ENCODE measurements at regions not wholly inside any gene's neighbourhood (a gene's known extent, or its start where the extent isn't known, plus 50 kb on each side); places are given as distances from the start of the nearest gene placed in this dataset.

GRCh38 chr4:101599620-101600019 lies 190.9 kb upstream of the BANK1 start:
- in situ Hi-C loops (cut with MboI; ENCODE audit: low sequenced_read_pairs): no loop called here
- Histone ChIP-seq H3K9me3 (no peaks in the 10 kb centered on the region), H3K36me3 (replicated peaks) (no peaks in the 10 kb centered on the region), H3K4me1 (no peaks in the 10 kb centered on the region; the same call in 1 of the 2 replicates), H3K4me3 (no peak overlapping the region), H3K27me3 (ENCODE audit: low read depth) (no peaks in the 10 kb centered on the region)
- no peak for DNase-seq (ENCODE audit: low spot score in 2 of 2)

- peak in 1 of 2 experiments; percentile 11 for DNase-seq (ENCODE audit: low spot score in 2 of 2)
- H3K27me3 ChIP-seq (ENCODE audit: low read depth): no peaks in the 10 kb centered on the region
- no peaks in the 10 kb centered on the region; the same call in 1 of the 2 replicates for H3K4me1 ChIP-seq
- in situ Hi-C loops (cut with MboI; ENCODE audit: low sequenced_read_pairs): no loop called here
- H3K9me3 ChIP-seq: no peaks in the 10 kb centered on the region
- no peaks in the 10 kb centered on the region for H3K36me3 ChIP-seq (replicated peaks)
- H3K4me3 ChIP-seq: no peak overlapping the region
Observed at GRCh38 chr4:101596781-101597552, 193.6 kb upstream of the BANK1 start.

GRCh38 chr4:101594588-101594987 lies 195.9 kb upstream of the BANK1 start:
- Histone ChIP-seq H3K9me3 (no peaks in the 10 kb centered on the region), H3K4me3 (no peak overlapping the region), H3K36me3 (replicated peaks) (no peaks in the 10 kb centered on the region), H3K27me3 (ENCODE audit: low read depth) (no peaks in the 10 kb centered on the region), H3K4me1 (no peaks in the 10 kb centered on the region)
- in situ Hi-C loops (cut with MboI; ENCODE audit: low sequenced_read_pairs): no loop called here
- no peak for DNase-seq (ENCODE audit: low spot score in 2 of 2)

GRCh38 chr4:101593666-101594065 lies 196.9 kb upstream of the BANK1 start:
- Histone ChIP-seq H3K36me3 (replicated peaks) (no peaks in the 10 kb centered on the region), H3K4me3 (no peak overlapping the region), H3K4me1 (no peaks in the 10 kb centered on the region), H3K27me3 (ENCODE audit: low read depth) (no peaks in the 10 kb centered on the region), H3K9me3 (no peaks in the 10 kb centered on the region)
- in situ Hi-C loops (cut with MboI; ENCODE audit: low sequenced_read_pairs): no loop called here
- no peak for DNase-seq (ENCODE audit: low spot score in 2 of 2)

GRCh38 chr4:101584306-101584705 lies 206.2 kb upstream of the BANK1 start:
- no peaks in the 10 kb centered on the region for H3K9me3 ChIP-seq
- DNase-seq (ENCODE audit: low spot score in 2 of 2): no peak
- in situ Hi-C loops (cut with MboI; ENCODE audit: low sequenced_read_pairs): no loop called here

GRCh38 chr4:101563126-101563525 lies 215.8 kb upstream of the PPP3CA start:
- Histone ChIP-seq H3K9me3 (no peaks in the 10 kb centered on the region), H3K36me3 (replicated peaks) (no peaks in the 10 kb centered on the region), H3K27me3 (ENCODE audit: low read depth) (no peaks in the 10 kb centered on the region), H3K4me3 (no peak overlapping the region), H3K4me1 (no peaks in the 10 kb centered on the region)
- in situ Hi-C loops (cut with MboI; ENCODE audit: low sequenced_read_pairs): no loop called here
- DNase-seq (ENCODE audit: low spot score in 2 of 2): no peak

More at GRCh38 chr4:101584306-101584705, 206.2 kb upstream of the BANK1 start:
- no peaks in the 10 kb centered on the region for H3K4me1 ChIP-seq
- H3K36me3 ChIP-seq (replicated peaks): no peaks in the 10 kb centered on the region
- H3K27me3 ChIP-seq (ENCODE audit: low read depth): no peaks in the 10 kb centered on the region
- H3K4me3 ChIP-seq: no peak overlapping the region

GRCh38 chr4:101556842-101557241 lies 209.5 kb upstream of the PPP3CA start:
- H3K4me1 ChIP-seq: no peaks in the 10 kb centered on the region
- H3K4me3 ChIP-seq: no peak overlapping the region
- H3K9me3 ChIP-seq: no peaks in the 10 kb centered on the region; the same call in 1 of the 2 replicates
- no peaks in the 10 kb centered on the region for H3K27me3 ChIP-seq (ENCODE audit: low read depth)
- no peaks in the 10 kb centered on the region for H3K36me3 ChIP-seq (replicated peaks)
- in situ Hi-C loops (cut with MboI; ENCODE audit: low sequenced_read_pairs): no loop called here
- no peak for DNase-seq (ENCODE audit: low spot score in 2 of 2)

- Histone ChIP-seq H3K4me1 (no peaks in the 10 kb centered on the region), H3K27me3 (ENCODE audit: low read depth) (no peaks in the 10 kb centered on the region), H3K36me3 (replicated peaks) (no peaks in the 10 kb centered on the region), H3K9me3 (no peaks in the 10 kb centered on the region; the same call in 1 of the 2 replicates), H3K4me3 (no peak overlapping the region)
- DNase-seq (ENCODE audit: low spot score in 2 of 2): no peak
- in situ Hi-C loops (cut with MboI; ENCODE audit: low sequenced_read_pairs): no loop called here
Observed at GRCh38 chr4:101555341-101555880, 208.1 kb upstream of the PPP3CA start.

GRCh38 chr4:101540336-101540735 lies 193.0 kb upstream of the PPP3CA start:
- DNase-seq (ENCODE audit: low spot score in 2 of 2): no peak
- Histone ChIP-seq H3K36me3 (replicated peaks) (no peaks in the 10 kb centered on the region), H3K9me3 (0 out of 2 replicates have a peak, but pooled peaks cover 3% of the 10 kb centered on the region), H3K4me1 (no peaks in the 10 kb centered on the region), H3K27me3 (ENCODE audit: low read depth) (no peaks in the 10 kb centered on the region), H3K4me3 (no peak overlapping the region)
- in situ Hi-C loops (cut with MboI; ENCODE audit: low sequenced_read_pairs): no loop called here

GRCh38 chr4:101528526-101528925 lies 181.2 kb upstream of the PPP3CA start:
- H3K4me3 ChIP-seq: no peak overlapping the region
- in situ Hi-C loops (cut with MboI; ENCODE audit: low sequenced_read_pairs): no loop called here
- no peaks in the 10 kb centered on the region for H3K9me3 ChIP-seq
- no peak for DNase-seq (ENCODE audit: low spot score in 2 of 2)
- no peaks in the 10 kb centered on the region for H3K36me3 ChIP-seq (replicated peaks)
- no peaks in the 10 kb centered on the region for H3K27me3 ChIP-seq (ENCODE audit: low read depth)
- H3K4me1 ChIP-seq: no peaks in the 10 kb centered on the region

GRCh38 chr4:101527188-101527587 lies 179.9 kb upstream of the PPP3CA start:
- Histone ChIP-seq H3K4me3 (no peak overlapping the region), H3K9me3 (no peaks in the 10 kb centered on the region), H3K4me1 (no peaks in the 10 kb centered on the region), H3K36me3 (replicated peaks) (no peaks in the 10 kb centered on the region), H3K27me3 (ENCODE audit: low read depth) (no peaks in the 10 kb centered on the region)
- no peak for DNase-seq (ENCODE audit: low spot score in 2 of 2)
- in situ Hi-C loops (cut with MboI; ENCODE audit: low sequenced_read_pairs): no loop called here

GRCh38 chr4:101515566-101515965 lies 168.2 kb upstream of the PPP3CA start:
- no peak overlapping the region for H3K4me3 ChIP-seq
- H3K27me3 ChIP-seq (ENCODE audit: low read depth): no peaks in the 10 kb centered on the region
- no peaks in the 10 kb centered on the region for H3K9me3 ChIP-seq
- H3K4me1 ChIP-seq: no peaks in the 10 kb centered on the region
- in situ Hi-C loops (cut with MboI; ENCODE audit: low sequenced_read_pairs): no loop called here
- H3K36me3 ChIP-seq (replicated peaks): no peaks in the 10 kb centered on the region
- DNase-seq (ENCODE audit: low spot score in 2 of 2): no peak

- H3K36me3 ChIP-seq (replicated peaks): no peaks in the 10 kb centered on the region
- H3K27me3 ChIP-seq (ENCODE audit: low read depth): no peaks in the 10 kb centered on the region
- in situ Hi-C loops (cut with MboI; ENCODE audit: low sequenced_read_pairs): no loop called here
- H3K4me3 ChIP-seq: no peak overlapping the region
- no peak for DNase-seq (ENCODE audit: low spot score in 2 of 2)
- H3K9me3 ChIP-seq: no peaks in the 10 kb centered on the region
- H3K4me1 ChIP-seq: no peaks in the 10 kb centered on the region
Observed at GRCh38 chr4:101515099-101515498, 167.8 kb upstream of the PPP3CA start.

- Histone ChIP-seq H3K9me3 (no peaks in the 10 kb centered on the region), H3K36me3 (replicated peaks) (no peaks in the 10 kb centered on the region), H3K4me3 (no peak overlapping the region), H3K27me3 (ENCODE audit: low read depth) (no peaks in the 10 kb centered on the region), H3K4me1 (no peaks in the 10 kb centered on the region)
- in situ Hi-C loops (cut with MboI; ENCODE audit: low sequenced_read_pairs): no loop called here
- DNase-seq (ENCODE audit: low spot score in 2 of 2): no peak
Observed at GRCh38 chr4:101512416-101512815, 165.1 kb upstream of the PPP3CA start.
